M059J (cell line): ENCODE measurements at regions not wholly inside any gene's neighbourhood (a gene's known extent, or its start where the extent isn't known, plus 50 kb on each side); places are given as distances from the start of the nearest gene placed in this dataset.

Experiments
- DNase-seq: peaks from one replicate; pipeline ENCODE4 v3.0.0-alpha.2; 2012; ENCODE audit warnings: low read depth

DNA sequence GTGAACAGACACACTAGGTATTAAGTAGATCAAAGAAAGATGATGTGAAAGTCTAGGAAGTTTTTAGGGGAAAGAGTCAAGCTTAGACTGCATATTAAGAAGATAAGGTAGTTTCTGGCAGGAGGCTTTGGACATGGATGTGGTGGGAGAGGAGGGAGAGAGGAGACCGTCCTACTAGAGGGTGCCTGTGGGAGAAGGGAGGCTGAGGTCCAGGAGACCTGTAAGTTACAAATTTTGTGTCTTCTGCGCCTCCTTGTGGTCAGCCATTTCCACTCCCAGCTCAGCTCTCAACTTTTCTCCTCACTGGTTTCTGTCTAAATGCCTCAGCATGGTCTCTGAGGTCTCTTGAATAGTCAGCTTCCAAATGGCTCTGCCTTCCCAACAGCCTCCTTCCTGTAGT, 193.5 kb downstream of the UNC5CL start:
- DNase-seq: peak; percentile 58

DNA sequence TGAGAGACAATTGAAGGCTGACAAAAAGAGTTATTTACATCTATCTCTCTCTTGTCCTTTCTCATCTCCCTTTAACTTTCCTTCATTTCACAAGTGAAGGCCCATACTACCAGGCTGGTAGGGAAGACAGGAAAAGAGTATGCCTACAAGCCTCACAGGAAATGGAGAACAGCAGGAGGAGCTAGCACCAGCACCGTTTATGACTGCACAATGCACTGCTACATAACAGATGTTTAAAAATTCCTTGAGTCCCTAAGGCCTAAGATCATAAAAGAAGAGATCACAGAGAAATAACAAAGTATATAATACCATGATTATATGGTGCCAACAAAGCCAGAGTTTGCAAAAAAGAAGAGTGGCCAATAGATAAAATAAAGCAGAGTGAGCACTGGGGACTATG, 194.8 kb downstream of the UNC5CL start:
- DNase-seq: no peak

DNA sequence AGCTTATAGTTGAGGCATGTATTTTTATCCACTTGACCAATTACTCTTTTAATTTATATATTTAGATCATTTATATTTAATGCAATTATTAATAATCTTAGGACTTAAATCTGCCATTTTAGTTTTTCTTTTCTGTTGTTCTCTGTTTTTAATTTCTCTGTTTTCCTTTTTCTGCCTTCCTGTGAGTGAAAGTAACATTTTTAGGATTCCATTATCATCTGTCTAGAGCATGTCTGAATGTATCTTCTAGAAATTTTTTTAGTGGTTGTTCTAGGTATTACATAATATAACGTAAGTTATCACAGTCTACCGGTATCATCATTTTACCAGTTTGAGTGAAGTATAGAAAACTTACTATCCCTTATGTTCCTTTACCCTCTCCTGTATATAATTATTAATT, 197.3 kb downstream of the UNC5CL start:
- DNase-seq: no peak

DNA sequence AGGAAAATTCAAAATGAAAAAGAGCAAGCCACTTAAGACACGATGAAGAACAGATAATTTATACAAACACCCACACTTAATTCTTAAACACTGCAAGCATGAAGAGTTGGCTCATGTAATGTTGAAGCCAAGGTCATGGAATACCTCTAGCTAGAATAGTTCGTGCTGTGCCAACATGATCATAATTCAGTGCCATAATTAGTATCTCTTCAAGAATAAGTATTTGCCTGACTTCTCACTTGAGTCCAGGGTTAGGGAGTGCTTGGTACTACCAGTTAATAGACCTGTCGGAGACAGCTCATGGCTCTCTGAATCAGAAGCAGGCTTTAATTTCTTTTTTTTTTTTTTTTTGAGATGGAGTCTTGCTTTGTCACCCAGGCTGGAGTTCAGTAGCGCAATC, 206.3 kb downstream of the UNC5CL start:
- no peak for DNase-seq

DNA sequence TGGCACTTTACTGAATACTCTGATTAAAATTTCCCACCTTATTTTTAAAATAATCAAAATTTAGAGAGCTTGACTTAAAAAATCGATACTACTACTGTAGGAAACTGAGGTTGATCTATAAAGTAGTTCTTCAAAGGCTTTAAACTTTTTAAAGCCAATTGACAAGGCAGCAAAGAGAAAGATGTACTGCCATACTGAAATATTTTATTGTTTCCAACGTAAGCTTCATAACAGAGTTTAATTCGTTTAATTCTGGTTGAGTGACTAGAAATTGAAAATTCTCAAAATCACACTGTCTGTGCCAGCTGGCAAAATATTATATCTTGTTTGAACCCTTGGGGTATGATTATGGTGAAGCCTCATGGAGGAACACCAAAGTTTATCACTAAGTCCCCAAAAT, 207.6 kb downstream of the UNC5CL start:
- no peak for DNase-seq

DNA sequence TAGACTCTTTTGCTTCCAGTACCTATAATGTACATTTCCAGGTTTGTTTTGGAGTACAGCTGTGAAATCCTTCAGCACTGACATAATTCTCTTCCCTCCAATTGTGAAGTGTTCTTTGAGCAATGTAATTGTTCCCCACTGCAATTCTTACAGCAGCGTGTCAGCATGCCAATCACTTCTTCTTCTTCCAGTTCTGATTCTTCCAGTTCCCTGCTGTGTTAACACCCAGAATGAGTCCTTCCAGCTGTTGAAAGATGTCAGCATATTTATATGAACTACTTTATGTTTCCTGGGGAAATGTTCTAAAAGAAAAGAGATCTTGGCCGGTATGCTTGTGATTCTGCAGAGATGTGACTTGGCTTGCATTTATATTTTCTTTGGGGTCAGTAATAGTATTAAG, 213.9 kb downstream of the UNC5CL start:
- DNase-seq: no peak

DNA sequence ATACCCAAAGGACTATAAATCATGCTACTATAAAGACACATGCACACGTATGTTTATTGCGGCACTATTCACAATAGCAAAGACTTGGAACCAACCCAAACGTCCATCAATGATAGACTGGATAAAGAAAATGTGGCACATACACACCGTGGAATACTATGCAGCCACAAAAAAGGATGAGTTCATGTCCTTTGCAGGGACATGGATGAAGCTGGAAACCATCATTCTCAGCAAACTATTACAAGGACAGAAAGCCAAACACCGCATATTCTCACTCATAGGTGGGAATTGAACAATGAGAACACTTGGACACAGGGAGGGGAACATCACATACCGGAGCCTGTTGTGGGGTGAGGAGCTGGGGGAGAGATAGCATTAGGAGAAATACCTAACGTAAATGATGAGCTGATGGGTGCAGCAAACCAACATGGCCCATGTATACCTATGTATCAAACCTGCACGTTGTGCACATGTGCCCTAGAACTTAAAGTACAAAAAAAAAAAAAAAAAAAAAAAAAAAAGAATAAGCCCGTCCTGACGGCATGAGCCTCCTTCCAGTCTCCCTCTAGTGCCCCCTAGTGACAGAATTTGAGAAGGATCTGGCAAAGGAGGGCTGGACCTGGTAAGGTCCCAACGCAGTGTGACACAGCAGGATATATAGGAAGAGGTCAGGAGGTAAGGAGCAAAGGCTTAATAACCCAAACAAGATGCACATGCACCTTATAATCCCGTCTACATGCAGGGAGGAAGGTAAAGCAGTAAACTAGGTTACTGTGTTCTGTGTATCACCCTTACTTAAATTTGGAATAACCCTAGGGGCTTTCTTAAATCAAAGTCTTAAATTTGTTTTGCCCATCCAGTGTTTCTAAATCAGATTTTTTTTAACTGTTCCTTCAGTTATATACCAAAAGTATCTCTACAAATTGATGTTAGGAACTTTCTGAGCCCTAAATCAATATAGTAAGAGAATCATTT, 214.8 kb downstream of the UNC5CL start:
- DNase-seq: peak; percentile 75

DNA sequence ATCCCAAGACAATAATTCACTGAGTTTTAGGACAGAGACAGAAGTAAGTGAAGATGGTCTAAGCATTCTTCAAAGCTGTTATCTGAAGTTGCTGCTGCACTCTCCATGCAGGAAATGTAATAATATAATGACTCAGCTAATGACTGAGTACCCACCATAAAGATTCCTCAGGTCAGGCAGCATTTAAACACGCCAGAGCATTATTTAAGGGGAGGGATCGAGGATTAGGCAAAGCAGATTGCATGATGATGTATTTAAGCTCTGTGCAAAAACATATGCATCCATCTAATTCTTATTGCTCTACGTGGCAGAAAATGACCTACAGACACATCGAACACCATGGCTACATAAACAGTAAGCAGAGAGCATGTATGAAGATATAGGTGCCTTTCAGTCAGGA, 216.4 kb downstream of the UNC5CL start:
- peak; percentile 29 for DNase-seq

DNA sequence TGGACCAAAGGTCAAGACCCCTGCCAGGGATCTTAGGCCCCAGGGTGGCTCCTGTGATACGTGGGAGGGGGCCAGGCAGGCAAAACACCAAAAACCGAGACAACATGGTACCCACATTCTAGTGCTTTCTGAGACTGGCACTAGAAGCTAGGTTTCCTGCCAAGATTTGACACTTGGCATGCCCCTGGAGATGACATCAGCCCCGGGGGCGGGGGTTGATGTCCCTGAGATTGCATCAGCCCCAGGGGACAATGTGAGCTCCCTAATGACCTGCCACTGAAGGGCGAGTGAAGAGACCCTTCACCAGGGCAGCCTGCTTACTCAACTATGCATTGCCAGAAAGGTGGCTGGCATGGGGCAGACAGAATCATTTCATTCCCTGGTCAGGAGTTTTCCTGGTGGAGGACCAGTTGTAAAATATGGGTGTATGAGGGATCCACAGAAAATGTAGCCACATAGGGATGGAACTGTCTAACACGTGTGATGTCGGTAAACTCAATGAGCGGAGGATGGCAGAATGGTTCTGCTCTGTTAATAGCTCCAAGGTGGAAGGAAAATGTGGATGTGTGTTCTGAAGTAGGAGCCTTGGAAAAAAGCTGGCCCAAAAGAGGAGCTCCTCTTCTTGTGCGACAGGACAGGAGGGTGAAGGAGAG, 219.7 kb downstream of the UNC5CL start:
- DNase-seq: peak; percentile 15

DNA sequence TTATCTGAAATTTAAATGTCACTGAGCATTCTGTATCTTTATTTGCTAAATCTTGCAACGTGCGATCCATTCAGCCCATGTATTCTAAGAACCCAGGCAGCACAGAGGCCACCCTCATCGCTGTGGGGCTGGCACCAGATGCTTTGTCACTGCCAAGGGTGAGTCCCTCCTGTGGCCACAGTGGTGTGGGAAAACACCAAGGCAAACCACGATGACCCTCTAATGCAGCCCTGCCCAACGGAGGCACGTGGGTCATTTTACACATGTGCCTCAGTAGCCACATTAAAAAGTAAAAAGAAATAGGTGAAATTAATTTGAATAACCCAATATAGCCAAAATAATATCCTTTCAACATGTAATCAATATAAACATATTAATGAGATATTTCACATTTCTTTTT, 221.7 kb downstream of the UNC5CL start:
- DNase-seq: no peak

DNA sequence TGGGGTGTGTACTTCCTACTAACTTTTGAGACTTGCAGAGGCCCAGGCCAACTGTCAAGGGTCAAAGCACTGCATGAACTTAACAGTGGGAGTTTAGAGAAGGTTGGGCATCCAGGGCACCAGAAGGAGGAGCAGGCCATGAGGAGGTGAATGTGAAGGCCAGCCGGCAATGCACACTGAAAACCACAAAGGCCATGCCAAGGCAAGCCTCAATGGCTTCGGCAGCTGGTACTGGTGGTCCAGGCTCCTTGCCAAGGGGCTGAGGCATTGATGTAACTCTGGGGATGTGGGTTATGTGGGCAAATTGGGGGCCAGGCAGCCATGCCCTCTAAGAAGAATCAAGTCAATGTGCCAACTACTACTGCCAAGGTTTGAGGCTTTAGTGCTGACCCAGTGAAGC, 222.4 kb downstream of the UNC5CL start:
- no peak for DNase-seq

DNA sequence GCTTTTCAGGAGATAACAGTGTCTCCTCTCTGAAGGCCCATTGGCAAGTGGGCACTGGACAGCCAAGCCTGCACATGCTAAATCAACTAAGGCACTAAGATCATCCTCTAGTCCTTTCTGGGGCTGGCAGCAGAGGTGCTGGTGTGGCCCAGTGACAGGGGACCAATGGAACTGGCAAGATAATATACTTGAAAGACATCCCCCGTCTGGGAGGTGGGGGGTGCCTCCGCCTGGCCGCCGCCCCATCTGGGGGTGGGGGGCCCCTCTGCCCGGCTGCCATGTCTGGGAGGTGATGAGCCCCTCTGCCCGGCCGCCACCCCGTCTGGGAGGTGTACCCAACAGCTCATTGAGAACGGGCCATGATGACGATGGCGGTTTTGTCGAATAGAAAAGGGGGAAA, 223.3 kb downstream of the UNC5CL start:
- no peak for DNase-seq

DNA sequence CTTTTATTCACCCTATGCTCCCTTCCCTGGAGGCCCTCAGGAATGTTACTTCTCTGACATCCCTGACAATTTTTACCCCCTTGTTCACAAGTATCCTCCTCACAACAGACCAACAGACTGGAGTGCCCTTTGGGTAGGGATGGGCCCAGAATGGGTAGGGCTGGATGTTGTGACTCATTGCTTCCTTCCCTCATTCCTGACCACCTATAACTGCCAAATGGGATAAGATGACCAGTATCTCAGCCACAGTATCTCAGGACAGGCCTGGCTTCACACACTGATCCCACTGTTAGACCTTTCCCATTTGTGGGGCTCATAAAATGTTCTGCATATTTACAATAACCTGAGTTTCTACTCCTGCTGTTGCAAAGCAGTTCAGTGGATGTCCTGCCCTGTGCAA, 223.0 kb upstream of the LRFN2 start:
- peak; percentile 78 for DNase-seq

DNA sequence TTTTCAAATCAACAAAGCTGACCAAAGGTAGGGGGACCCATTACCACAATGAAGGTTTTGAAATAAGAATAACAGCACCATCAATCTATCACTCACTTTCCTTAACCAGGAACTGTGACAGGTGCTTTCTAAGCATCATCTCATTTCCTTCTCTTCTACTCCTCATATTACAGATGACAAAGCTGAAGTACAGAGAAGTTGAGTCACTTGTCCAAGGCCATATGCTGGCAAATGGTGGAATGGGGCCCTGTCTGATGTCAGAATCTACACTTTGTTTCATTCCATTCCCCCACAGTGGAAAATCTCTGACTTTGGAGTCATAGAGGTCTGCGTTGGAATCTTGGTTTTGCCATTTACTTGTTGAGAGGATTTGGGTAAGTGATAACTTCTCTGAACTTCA, 222.5 kb upstream of the LRFN2 start:
- DNase-seq: peak; percentile 48

DNA sequence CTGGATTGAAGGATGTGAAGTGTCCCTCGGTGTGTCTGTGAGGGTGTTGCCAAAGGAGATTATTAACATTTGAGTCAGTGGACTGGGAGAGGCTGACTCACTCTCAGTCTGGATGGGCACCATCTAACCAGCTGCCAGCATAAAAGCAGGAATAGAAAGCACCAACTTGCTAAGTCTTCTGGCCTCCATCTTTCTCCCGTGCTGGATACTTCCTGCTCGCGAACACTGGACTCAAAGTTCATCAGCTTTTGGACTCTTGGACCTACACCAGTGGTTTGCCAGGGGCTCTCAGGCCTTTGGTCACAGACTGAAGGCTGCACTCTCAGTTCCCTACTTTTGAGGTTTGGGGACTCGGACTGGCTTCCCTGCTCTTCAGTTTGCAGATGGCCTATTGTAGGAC, 220.3 kb upstream of the LRFN2 start:
- DNase-seq: peak; percentile 87

DNA sequence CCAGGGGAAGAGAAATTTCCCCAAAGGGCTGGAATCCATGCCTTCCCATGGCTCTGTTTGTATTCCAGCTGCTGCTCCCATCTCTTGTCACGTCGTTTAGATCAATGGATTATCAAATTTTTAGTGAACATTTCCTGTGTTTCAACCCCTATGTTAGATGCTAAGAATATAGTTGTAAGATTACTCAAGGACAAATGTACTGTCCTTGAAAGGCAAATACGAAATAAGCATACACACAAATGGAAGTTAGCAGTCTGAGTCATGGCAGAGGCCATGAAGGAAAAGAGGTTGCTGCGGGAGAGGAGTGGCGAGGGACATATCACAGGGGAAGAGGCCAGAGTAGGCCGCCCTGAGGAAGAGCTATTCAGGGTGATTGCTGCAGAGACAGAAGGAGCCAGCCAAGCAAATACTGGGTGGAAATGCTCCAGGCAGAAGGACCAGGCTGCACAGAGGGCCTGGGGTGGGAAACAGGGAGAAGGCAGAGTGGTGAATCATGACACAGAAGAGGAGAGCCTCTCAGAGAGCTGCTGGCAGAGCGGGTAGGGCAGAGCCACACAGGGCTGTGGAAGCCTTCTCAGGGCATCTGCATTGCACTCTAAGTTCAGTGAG, 219.2 kb upstream of the LRFN2 start:
- DNase-seq: peak; percentile 63

DNA sequence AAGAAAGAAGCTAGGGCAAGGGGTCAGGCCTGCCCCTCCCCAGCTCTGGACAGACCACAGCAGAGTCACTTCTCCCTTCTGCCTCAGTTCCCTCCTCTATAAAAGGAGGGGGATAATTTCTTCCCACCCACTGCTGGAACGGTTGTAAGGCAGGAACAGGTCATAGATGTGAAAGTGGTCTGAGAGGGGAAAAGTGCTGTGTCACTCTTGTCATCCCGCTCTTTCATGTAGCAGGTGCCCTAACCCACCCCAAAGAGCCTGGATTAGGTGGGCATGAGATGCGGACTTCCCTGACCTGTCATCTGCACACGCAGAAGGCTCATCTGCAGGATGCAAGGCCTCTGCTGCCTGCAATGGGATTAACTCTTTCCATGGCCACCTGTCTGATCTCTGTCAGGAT, 218.2 kb upstream of the LRFN2 start:
- no peak for DNase-seq

DNA sequence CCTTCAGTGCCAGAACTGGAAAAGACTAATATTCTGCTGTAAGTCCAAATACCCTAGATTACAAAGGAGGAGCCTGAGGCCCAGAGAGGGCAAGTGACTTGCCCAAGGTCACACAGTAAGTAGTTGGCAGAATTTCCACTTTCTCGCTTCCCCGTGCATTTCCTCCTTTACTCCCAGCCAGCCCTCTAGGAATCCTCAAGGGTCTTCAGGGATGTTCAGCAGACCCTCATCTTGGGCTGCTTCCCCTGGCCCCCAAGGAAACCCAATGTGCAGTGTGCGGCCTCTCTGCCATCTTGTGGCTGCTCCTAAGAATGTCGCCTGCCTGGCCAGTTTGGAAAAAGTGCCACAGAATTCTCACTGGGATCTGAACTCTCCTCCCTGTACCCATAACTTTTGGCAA, 217.7 kb upstream of the LRFN2 start:
- DNase-seq: no peak

DNA sequence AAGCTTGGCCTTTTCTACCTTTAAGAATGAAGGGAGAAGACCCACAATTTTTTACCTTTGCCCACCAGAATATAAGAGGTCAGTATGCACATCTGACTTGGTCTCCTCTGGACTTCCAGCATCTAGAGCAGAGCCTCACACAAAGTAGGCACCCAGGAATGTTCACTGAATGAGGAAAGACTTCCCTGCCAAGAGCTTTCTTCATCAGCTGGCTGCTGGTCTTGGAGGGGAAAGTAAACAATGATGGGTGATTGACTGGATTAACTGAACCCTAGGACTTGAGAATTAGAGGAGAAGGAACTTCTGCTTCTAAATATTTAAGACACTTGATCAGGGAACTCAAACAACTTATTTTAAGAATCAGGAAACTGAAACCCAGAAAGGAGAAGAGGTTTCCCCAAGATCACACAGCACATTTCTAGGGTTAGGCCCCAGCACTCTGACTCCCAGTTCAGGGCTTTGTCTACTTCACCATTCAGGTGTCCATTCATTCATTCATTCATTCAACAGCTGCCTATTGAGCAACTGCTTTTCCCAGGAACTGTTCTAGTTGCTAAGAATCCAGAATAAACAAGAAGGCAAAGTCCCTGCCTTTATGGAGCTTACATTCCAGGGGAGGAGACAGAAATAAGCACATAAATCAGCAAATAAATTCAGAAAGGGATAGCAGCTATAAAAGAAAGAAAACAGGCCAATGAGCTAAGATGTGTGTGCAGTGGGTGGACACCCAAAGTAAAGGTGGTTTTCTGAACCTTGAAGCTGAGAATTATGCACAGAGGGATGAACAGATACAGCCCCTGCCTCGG, 216.9 kb upstream of the LRFN2 start:
- no peak for DNase-seq

DNA sequence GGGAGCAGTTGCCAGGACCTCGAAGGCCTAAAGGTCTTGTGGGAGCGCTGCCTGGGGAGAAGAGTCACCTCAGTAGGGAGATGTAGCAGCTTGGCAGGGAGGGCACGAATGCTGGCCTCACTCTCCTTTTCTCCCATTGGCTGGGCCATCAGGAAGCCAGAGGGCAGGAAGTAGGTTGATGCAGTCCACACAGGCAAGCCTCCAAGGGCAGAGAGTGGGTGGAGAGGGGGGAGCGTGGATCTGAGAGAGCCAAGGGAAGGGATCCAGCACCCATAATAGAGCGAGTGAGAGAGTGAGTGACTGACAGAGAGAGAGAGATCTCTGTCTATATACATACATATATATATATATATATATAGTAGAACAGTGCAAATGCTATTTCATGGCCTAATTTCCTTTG, 215.3 kb upstream of the LRFN2 start:
- DNase-seq: no peak

DNA sequence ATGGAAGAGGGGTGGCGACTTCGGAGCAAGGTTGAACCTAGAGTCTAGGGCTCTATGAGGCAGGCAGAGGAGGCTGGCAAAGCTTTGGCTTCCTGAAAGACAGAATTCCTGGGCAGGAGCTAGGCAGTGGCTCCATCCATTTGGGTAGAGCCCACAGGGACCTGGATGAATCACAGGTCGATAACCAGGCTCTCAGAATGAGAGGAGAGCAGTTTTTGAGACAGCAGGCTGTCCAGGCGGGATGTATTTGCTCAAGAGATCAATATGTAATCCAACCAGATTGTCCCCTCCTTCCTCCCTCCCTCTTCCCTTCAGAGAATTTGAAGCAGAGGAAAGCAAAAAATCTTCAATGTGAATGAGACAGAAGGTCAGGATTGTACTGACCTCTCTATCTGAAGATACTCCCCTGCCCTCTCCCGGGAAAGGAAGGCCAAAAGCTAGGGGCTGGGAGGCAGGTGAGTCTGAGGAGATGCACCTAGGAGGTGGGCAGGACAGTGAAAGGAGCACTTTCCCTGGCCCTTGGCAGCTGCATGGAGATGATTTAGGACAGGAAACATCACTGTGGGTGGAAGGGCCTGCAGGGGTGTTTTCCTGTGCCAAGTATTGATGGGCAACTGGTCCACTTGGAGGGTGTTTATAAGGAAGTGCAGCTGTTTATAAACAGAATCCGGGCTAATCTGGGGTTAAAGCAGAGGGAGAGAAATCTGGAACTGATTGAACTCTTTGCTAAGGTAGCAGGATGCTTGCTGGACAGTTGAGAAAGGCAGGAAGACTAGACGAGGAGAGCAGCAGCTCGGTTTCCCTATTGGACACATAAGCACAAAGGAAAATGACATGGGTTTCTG, 212.4 kb upstream of the LRFN2 start:
- DNase-seq: no peak
